ENCODE measurements at regions not wholly inside any gene's neighbourhood (a gene's known extent, or its start where the extent isn't known, plus 50 kb on each side); places are given as distances from the start of the nearest gene placed in this dataset.
"Not testable (repeated sequence)": the region's sequence is repeated elsewhere in the genome, so short reads cannot be mapped to it uniquely, and the experiment has no call there.

DNA sequence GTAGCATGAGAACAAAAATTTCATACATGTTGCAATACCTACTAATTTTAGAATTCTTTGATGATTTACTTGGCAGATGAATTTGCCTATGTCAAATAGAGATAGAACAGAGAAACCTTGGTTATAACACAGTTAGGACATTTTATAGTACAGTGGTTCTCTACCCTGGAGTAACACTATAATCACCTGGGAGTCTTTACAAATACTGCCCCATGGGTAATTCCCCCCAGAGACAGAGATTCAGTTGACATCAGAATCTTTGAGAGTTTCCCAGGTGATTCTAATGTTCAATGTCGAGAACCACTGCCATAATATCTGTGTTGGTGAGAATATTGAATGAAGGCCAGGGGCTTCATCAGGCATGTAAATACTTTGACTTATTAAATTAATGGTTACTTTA lies 401.3 kb upstream of the NDST4 start:
- no peak overlapping the region for H3K27ac Mint-ChIP-seq (ENCODE audit: low read depth, unreplicated experiment)
- no peaks in the 10 kb centered on the region for H3K36me3 Mint-ChIP-seq (ENCODE audit: insufficient read depth, unreplicated experiment)
- no peaks in the 10 kb centered on the region for H3K4me1 Mint-ChIP-seq (ENCODE audit: insufficient read depth, unreplicated experiment)
- no peaks in the 10 kb centered on the region for H3K27me3 Mint-ChIP-seq (ENCODE audit: insufficient read depth, unreplicated experiment)
- no peak for DNase-seq (ENCODE audit: unreplicated experiment)
- H3K4me3 Mint-ChIP-seq (ENCODE audit: unreplicated experiment) = no peak overlapping the region
- CTCF ChIA-PET = no interaction called here
- H3K9me3 Mint-ChIP-seq (ENCODE audit: unreplicated experiment) = no peaks in the 10 kb centered on the region
- POLR2A ChIA-PET = no interaction called here
- no TSS peak for BruUV-seq (replicated peaks)
- TF ChIP-seq, protein P1, sequence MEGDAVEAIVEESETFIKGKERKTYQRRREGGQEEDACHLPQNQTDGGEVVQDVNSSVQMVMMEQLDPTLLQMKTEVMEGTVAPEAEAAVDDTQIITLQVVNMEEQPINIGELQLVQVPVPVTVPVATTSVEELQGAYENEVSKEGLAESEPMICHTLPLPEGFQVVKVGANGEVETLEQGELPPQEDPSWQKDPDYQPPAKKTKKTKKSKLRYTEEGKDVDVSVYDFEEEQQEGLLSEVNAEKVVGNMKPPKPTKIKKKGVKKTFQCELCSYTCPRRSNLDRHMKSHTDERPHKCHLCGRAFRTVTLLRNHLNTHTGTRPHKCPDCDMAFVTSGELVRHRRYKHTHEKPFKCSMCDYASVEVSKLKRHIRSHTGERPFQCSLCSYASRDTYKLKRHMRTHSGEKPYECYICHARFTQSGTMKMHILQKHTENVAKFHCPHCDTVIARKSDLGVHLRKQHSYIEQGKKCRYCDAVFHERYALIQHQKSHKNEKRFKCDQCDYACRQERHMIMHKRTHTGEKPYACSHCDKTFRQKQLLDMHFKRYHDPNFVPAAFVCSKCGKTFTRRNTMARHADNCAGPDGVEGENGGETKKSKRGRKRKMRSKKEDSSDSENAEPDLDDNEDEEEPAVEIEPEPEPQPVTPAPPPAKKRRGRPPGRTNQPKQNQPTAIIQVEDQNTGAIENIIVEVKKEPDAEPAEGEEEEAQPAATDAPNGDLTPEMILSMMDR (IDR thresholded peaks at IDR 0.05; ENCODE audit: unreplicated experiment) = no peak
- intact Hi-C loops (cut with micrococcal nuclease) = no loop called here

DNA sequence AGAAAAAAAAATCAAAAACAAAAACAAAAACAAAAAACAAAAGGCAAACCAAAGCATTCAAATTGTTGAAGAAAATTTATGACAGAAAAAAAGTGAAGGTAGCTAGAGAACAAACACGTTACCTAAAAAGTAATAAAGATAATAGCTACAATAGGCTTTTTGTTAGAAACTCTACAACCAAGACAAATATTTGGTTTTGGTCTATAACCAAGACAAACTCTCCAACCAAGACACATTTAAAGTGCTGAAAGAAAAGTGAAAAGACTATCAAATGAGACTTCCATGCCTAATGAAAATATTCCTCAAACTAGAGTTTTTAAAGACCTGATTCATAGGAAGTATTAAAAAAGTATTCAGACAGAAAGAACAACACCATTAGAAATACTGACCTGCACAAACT lies 391.9 kb upstream of the NDST4 start:
- ChIA-PET POLR2A (interaction anchor here (0.7 kb wide), 1 partner anchor 279 kb away, joined by 6 read pairs; no protein-coding TSS in a partner anchor), CTCF (no interaction called here)
- Mint-ChIP-seq H3K4me1 (ENCODE audit: insufficient read depth, unreplicated experiment) (peaks cover 5% of the 10 kb centered on the region), H3K4me3 (ENCODE audit: unreplicated experiment) (no peak overlapping the region), H3K36me3 (ENCODE audit: insufficient read depth, unreplicated experiment) (no peaks in the 10 kb centered on the region), H3K27me3 (ENCODE audit: insufficient read depth, unreplicated experiment) (no peaks in the 10 kb centered on the region), H3K9me3 (ENCODE audit: unreplicated experiment) (no peaks in the 10 kb centered on the region), H3K27ac (ENCODE audit: low read depth, unreplicated experiment) (no peak overlapping the region)
- BruUV-seq (replicated peaks) = no TSS peak
- DNase-seq (ENCODE audit: unreplicated experiment) = no peak
- intact Hi-C loops (cut with micrococcal nuclease) = no loop called here
- TF ChIP-seq, protein P1 (IDR thresholded peaks at IDR 0.05; ENCODE audit: unreplicated experiment) = no peak

DNA sequence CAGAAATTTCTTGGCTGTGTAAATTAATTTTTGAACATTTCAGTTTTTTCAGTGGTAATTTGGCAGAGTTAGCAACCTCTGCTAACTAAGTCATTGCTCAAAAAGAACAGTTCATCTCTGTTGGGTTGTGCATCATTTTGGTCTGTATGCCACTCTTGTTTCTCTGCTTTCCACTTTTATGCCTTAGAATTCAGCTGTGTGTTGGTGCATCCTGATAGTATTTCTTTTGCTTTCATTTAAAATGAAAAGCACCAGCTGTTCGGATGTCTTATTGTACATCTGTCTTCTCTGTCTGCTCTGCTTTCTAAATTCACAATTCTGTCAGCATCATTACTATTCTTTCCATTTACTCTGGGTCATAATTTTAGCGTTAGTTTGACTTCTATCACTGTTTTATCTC lies 388.2 kb upstream of the NDST4 start:
- Mint-ChIP-seq H3K36me3 (ENCODE audit: insufficient read depth, unreplicated experiment) (no peaks in the 10 kb centered on the region), H3K27ac (ENCODE audit: low read depth, unreplicated experiment) (no peak overlapping the region), H3K4me1 (ENCODE audit: insufficient read depth, unreplicated experiment) (peaks cover 5% of the 10 kb centered on the region), H3K9me3 (ENCODE audit: unreplicated experiment) (no peaks in the 10 kb centered on the region), H3K27me3 (ENCODE audit: insufficient read depth, unreplicated experiment) (no peaks in the 10 kb centered on the region), H3K4me3 (ENCODE audit: unreplicated experiment) (no peak overlapping the region)
- no TSS peak for BruUV-seq (replicated peaks)
- ChIA-PET CTCF (no interaction called here), POLR2A (no interaction called here)
- TF ChIP-seq, protein P1 (IDR thresholded peaks at IDR 0.05; ENCODE audit: unreplicated experiment) = no peak
- no peak for DNase-seq (ENCODE audit: unreplicated experiment)
- intact Hi-C loops (cut with micrococcal nuclease) = no loop called here

DNA sequence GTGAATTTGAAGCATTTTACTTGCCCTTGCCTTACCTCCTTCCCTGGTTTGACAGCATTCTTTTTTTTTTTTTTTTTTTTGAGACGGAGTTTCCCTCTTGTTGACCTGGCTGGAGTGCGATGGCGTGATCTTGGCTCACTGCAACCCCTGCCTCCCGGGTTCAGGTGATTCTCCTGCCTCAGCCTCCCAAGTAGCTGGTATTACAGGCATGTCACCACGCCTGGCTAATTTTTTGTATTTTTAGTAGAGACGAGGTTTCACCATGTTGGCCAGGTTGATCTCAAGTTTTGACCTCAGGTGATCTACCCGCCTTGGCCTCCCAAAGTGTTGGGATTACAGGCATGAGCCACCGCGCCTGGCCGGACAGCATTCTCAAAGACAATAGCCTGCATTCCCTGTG lies 380.4 kb upstream of the NDST4 start:
- H3K27ac Mint-ChIP-seq (ENCODE audit: low read depth, unreplicated experiment); POLR2A ChIA-PET; intact Hi-C loops (cut with micrococcal nuclease); H3K36me3 Mint-ChIP-seq (ENCODE audit: insufficient read depth, unreplicated experiment); DNase-seq (ENCODE audit: unreplicated experiment); H3K4me3 Mint-ChIP-seq (ENCODE audit: unreplicated experiment); BruUV-seq (replicated peaks); H3K27me3 Mint-ChIP-seq (ENCODE audit: insufficient read depth, unreplicated experiment); H3K9me3 Mint-ChIP-seq (ENCODE audit: unreplicated experiment); H3K4me1 Mint-ChIP-seq (ENCODE audit: insufficient read depth, unreplicated experiment): not testable (repeated sequence)
- CTCF ChIA-PET = interaction anchor here (0.5 kb wide), 1 partner anchor 586 kb away, joined by 3 read pairs; no protein-coding TSS in a partner anchor

DNA sequence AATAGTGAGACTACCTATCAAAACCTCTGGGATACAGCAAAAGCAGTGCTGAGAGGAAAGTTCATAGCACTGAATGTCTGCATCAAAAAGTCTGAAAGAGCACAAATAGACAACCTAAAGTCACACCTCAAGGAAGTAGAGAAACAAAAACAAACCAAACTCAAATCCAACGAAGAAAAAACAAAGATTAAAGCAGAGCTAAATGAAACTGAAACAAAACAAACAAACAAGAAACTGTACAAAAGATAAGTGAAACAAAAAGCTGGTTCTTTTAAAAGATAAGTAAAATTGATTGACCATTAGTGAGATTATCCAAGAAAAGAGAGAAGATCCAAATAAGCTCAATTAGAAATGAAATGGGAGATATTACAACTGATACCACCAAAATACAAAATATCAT lies 378.3 kb upstream of the NDST4 start:
- ChIA-PET CTCF (no interaction called here), POLR2A (no interaction called here)
- intact Hi-C loops (cut with micrococcal nuclease) = no loop called here
- Mint-ChIP-seq H3K27ac (ENCODE audit: low read depth, unreplicated experiment) (no peak overlapping the region), H3K9me3 (ENCODE audit: unreplicated experiment) (peaks cover 5% of the 10 kb centered on the region), H3K4me3 (ENCODE audit: unreplicated experiment) (no peak overlapping the region), H3K27me3 (ENCODE audit: insufficient read depth, unreplicated experiment) (no peaks in the 10 kb centered on the region), H3K4me1 (ENCODE audit: insufficient read depth, unreplicated experiment) (no peaks in the 10 kb centered on the region), H3K36me3 (ENCODE audit: insufficient read depth, unreplicated experiment) (no peaks in the 10 kb centered on the region)
- TF ChIP-seq, protein P1 (IDR thresholded peaks at IDR 0.05; ENCODE audit: unreplicated experiment) = no peak
- DNase-seq (ENCODE audit: unreplicated experiment) = no peak
- no TSS peak for BruUV-seq (replicated peaks)
